ENCODE measurements at regions not wholly inside any gene's neighbourhood (a gene's known extent, or its start where the extent isn't known, plus 50 kb on each side); places are given as distances from the start of the nearest gene placed in this dataset.
"Not testable (repeated sequence)": the region's sequence is repeated elsewhere in the genome, so short reads cannot be mapped to it uniquely, and the experiment has no call there.

- DNase-seq (ENCODE audit: low read depth): no peak
Observed at GRCh38 chr6:81120280-81120679, 632.2 kb downstream of the TENT5A start.

GRCh38 chr6:81105998-81106397 lies 646.5 kb downstream of the TENT5A start:
- DNase-seq (ENCODE audit: low read depth): no peak

- DNase-seq (ENCODE audit: low read depth): no peak
Observed at GRCh38 chr6:81098109-81098814, 654.2 kb downstream of the TENT5A start.

DNA sequence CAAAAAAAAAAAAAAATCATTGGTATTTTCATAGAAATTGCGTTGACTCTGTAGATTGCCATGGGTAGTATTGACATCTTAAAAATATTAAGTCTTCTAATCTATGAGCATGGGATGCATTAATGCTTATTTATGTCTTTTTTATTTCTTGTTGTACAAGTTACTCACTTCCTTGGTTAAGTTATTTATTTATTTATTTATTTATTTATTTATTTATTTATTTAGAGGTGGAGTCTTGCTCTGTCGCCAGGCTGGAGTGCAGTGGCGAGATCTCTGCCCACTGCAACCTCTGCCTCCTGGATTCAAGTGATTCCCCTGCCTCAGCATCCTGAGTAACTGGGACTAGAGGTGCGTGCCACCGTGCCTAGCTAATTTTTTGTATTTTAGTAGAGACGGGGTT lies 656.0 kb downstream of the TENT5A start:
- DNase-seq (ENCODE audit: low read depth): not testable (repeated sequence)

GRCh38 chr6:81093051-81093450 lies 659.4 kb downstream of the TENT5A start:
- DNase-seq (ENCODE audit: low read depth): peak; percentile 59

DNA sequence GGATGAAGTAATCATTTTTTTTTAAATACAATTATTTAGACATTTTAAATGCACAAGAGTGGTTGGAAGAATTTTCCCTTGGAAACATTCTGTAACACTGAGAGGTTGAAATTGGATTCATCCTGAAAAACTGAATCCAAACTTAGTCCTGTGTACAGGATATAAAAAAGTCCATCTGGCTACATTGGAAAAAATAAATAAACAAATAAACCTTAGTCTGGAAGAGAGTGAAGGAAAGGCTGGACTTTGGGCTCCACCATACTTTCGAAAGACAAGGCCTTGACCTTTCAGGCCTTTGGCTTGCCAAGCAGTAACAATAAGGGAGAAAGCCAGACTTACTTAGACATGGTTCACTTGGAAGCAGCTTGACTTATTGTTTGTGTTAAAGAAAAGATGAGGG lies 664.3 kb downstream of the TENT5A start:
- no peak for DNase-seq (ENCODE audit: low read depth)

DNA sequence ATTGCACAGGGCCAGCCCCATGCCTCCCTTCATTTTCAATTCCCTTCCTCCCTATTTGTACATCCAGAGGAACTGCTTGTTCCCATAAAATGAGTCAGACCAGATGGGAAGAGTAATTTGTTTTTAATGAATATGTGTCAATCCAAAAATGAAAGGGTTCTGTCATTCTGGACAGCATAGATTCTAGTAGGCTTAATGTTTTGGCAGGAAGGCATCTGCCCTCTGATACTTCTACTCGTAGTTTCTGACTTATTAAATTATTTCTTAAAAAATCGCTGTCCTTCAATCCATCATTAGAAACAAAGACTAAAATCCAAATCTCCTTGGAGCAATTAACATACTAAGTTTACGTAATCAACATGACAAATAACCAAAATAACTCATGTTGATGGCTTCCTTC lies 665.5 kb downstream of the TENT5A start:
- DNase-seq (ENCODE audit: low read depth): no peak

- no peak for DNase-seq (ENCODE audit: low read depth)
Observed at GRCh38 chr6:81085431-81085790, 667.1 kb downstream of the TENT5A start.

GRCh38 chr6:81084776-81085430 lies 667.6 kb downstream of the TENT5A start:
- DNase-seq (ENCODE audit: low read depth): no peak

- no peak for DNase-seq (ENCODE audit: low read depth)
Observed at GRCh38 chr6:81075974-81076373, 676.5 kb downstream of the TENT5A start.

GRCh38 chr6:81073318-81073717 lies 679.2 kb downstream of the TENT5A start:
- DNase-seq (ENCODE audit: low read depth): no peak

DNA sequence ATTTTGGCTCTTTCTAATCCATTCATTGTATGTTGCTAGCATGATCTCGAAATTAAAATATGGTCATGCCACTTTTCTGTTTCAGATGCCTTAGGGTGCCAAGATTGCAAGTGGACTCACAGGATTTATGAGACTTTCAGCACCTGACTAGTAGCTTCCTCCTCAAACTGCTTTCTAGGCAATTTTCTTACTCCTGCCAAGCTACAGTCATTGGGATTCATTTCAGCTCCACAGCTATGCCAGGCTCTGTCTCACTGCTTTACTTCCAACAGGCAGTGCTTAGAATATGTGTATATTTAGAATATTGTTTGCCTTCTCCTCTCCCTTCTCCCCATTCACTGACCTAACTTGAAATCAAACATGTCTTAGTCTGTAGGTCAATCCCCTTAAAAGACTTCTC lies 681.4 kb downstream of the TENT5A start:
- DNase-seq (ENCODE audit: low read depth): no peak

DNA sequence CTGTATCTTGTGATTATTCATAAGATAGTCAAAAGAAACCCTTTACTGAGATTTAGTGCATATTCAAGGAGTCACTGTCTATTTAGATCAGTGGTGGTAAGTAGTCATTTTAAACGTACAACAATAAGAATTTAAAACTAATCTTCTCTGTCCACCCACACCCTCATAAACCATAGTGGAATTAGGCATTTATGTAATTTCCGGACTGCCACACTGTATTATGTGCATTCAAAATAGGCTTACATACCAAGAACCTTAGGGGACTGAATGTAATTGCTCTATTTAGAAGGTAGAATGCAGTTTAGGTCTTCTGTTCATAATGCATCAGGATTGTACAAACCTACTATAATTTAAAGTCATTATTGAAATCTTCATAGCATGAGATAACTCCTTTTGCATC lies 685.4 kb downstream of the TENT5A start:
- no peak for DNase-seq (ENCODE audit: low read depth)

GRCh38 chr6:81063891-81064290 lies 688.6 kb downstream of the TENT5A start:
- DNase-seq (ENCODE audit: low read depth): no peak

- no peak for DNase-seq (ENCODE audit: low read depth)
Observed at GRCh38 chr6:81054036-81054435, 698.4 kb downstream of the TENT5A start.

DNA sequence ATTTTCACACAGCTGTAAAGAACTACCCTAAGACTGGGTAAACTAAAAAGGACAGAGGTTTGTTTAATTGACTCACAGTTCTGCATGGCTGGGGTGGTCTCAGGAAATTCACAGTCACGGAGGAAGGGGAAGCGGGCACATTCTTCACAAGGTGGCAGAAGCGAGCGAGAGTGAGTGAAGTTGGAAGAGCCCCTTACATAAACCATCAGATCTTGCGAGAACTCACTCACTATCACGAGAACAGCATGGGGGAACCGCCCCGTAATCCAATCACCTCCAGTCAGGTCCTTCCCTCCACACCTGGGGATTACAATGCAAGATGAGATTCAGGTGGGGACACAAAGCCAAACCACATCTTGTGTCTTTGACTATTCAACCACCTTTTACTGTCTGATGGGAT lies 700.5 kb downstream of the TENT5A start:
- DNase-seq (ENCODE audit: low read depth): no peak

GRCh38 chr6:81049425-81050042 lies 702.9 kb downstream of the TENT5A start:
- DNase-seq (ENCODE audit: low read depth): no peak

DNA sequence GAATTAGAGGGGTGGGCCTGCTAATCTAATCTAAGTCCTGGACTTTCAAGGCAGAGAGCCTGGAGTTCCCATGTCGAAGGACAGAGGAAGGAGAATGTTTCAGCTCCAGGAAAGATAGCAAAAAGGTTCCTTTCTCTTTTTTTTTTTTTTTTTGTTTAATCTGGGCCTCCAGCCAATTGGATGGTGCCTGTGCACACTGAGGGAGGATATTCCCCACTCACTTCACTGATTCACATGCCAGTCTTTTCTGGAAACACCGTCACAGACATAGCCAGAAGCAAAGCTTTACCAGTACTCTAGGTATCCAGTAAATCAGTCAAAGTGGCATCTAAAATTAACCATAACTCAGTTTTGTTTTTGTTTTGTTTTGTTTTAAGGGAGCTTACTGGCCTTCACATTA lies 721.1 kb downstream of the TENT5A start:
- DNase-seq (ENCODE audit: low read depth): no peak

- DNase-seq (ENCODE audit: low read depth): no peak
Observed at GRCh38 chr6:81026041-81026553, 726.4 kb downstream of the TENT5A start.

- no peak for DNase-seq (ENCODE audit: low read depth)
Observed at GRCh38 chr6:81023709-81024108, 728.8 kb downstream of the TENT5A start.

GRCh38 chr6:81023007-81023582 lies 729.4 kb downstream of the TENT5A start:
- DNase-seq (ENCODE audit: low read depth): no peak

- not testable (repeated sequence) for DNase-seq (ENCODE audit: low read depth)
Observed at GRCh38 chr6:81017586-81017985, 734.9 kb downstream of the TENT5A start.

GRCh38 chr6:81003894-81004293 lies 748.6 kb downstream of the TENT5A start:
- DNase-seq (ENCODE audit: low read depth): no peak
